Small intestine (tissue), 7 donors: ENCODE measurements at regions not wholly inside any gene's neighbourhood (a gene's known extent, or its start where the extent isn't known, plus 50 kb on each side); places are given as distances from the start of the nearest gene placed in this dataset.
"Not testable (repeated sequence)": the region's sequence is repeated elsewhere in the genome, so short reads cannot be mapped to it uniquely, and the experiment has no call there.

Source experiments
- DNase-seq, 2 donors: peaks; one replicate each; pipeline versions ENCODE4 v3.0.0 to v3.0.0-alpha.2; 2013
- FAIRE-seq: peaks from 2 replicates; lab custom pipeline; 2012; peaks lifted over from hg19 to GRCh38; lab: Jason Lieb, UNC
- H3K27ac ChIP-seq, 3 donors: one replicate each; pipeline ENCODE4 v1.5.1; 2013; ENCODE audit warnings: low read length in 2 of 3, mild to moderate bottlenecking in 2 of 3, control low read depth in 1 of 3, inconsistent platforms in 1 of 3, low read depth in 1 of 3, moderate library complexity in 1 of 3
- H3K27me3 ChIP-seq, 3 donors: one replicate each; pipeline ENCODE4 v1.6.1; 2013; ENCODE audit warnings: low read length in 3 of 3, inconsistent platforms in 1 of 3; ENCODE audit not compliant: control insufficient read depth in 3 of 3, insufficient read depth in 3 of 3
- H3K36me3 ChIP-seq, 3 donors: one replicate each; pipeline ENCODE4 v1.6.1; 2013; ENCODE audit warnings: low read length in 3 of 3, inconsistent platforms in 1 of 3, low read depth in 1 of 3, mild to moderate bottlenecking in 1 of 3, moderate library complexity in 1 of 3; ENCODE audit not compliant: control insufficient read depth in 3 of 3, insufficient read depth in 2 of 3
- H3K4me1 ChIP-seq, 3 donors: one replicate each; pipeline ENCODE4 v1.6.1; 2013; ENCODE audit warnings: low read length in 2 of 3, inconsistent platforms in 1 of 3, low read depth in 1 of 3, mild to moderate bottlenecking in 1 of 3, moderate library complexity in 1 of 3; ENCODE audit not compliant: control insufficient read depth in 3 of 3, insufficient read depth in 2 of 3
- H3K4me3 ChIP-seq, 3 donors: one replicate each; pipeline ENCODE4 v1.5.1; 2013; ENCODE audit warnings: low read length in 3 of 3, control low read depth in 1 of 3, inconsistent platforms in 1 of 3, low read depth in 1 of 3, mild to moderate bottlenecking in 1 of 3, moderate library complexity in 1 of 3
- H3K9me3 ChIP-seq, 2 donors: one replicate each; pipeline ENCODE4 v1.6.1; 2013; ENCODE audit warnings: low read depth in 1 of 2, low read length in 1 of 2; ENCODE audit not compliant: control insufficient read depth in 2 of 2, insufficient read depth in 1 of 2
- WGBS, 3 donors: extraction: QIAGEN DNeasy Blood & Tissue Kit; methylation state at CpG; one replicate each; pipeline ENCODE4 v1.1.7; 2013; 5-methylcytosine and 5-hydroxymethylcytosine counted together
- donor health status: healthy with polysubstance abuse.
- donor health status: control.
- donor health status: control.
- donor health status: Bipolar disorder and iron deficiency.
- donor health status: healthy.

DNA sequence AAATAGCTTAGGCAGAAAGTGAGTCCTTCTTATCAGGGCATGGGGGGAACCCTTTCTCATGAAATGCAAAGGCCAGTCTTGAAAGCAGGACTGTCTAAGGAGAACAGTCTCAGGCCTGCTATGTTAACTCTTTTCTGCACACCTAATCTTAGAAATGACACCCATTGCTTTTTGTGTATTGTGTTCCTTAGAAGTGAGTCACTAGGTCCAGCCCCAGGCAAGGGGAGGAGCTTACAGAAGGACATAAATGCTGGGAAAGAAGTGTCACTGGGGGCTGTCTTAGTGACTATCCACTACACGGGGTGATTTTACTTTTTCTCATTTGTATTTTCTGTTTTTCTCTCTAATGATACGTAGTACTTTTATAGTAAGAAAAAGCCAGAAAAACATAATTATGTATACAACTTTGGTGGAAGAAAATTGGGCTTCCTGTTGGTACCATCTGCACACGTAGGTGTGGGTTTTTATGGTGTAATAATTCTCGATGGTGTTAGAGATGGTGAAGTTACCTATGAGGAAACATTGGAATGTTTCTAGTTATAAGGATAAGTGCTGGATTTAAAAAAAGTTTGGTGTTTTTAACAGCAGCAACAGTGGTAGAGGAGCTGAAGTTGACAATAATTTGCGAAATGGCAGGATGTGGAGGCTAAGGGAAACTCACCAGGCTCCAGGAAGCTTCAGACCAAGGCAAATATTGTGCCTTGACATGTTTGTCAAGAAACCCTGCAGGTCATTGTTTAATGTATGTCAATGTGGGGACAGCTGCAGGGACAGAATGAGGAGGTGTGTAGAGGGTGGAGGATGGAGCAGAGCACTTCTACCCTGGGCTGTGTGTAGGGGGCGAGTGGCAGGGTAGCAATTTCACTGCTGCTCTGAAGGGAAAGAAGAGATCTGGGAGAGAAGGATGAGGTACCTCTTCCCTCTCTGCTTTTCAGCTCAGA, 214.9 kb downstream of the KTN1 start:
- H3K9me3 ChIP-seq, result no peaks in the 10 kb centered on the region
- no peak overlapping the region for H3K4me3 ChIP-seq
- no peak for FAIRE-seq
- no peak overlapping the region for H3K27ac ChIP-seq
- no peak for DNase-seq
- no peaks in the 10 kb centered on the region for H3K27me3 ChIP-seq
- H3K36me3 ChIP-seq, result no peaks in the 10 kb centered on the region
- H3K4me1 ChIP-seq, result peaks cover 0 to 24% (median 2%) of the 10 kb centered on the region in 3 donors
- 68 to 78% (median 73%) methylated on average over 6 of the region's 6 CpGs for WGBS, 3 donors

DNA sequence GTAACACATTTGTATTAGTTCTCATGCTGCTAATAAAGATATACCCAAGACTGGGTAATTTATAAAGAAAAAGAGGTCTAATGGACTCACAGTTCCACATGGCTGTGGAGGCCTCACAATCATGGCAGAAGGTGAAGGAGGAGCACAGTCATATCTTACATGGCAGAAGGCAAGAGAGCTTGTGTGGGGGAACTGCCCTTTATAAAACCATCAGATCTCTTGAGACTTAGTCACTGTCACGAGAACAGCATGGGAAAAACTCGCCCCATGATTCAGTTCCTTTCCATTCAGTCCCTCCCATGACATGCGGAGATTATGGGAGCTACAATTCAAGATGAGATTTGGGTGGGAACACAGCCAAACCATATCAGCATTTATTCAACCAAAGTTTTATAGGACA, 216.5 kb downstream of the KTN1 start:
- H3K27ac ChIP-seq, DNase-seq, FAIRE-seq, H3K36me3 ChIP-seq, H3K4me3 ChIP-seq, H3K27me3 ChIP-seq, H3K9me3 ChIP-seq: not testable (repeated sequence)
- WGBS, 3 donors, result 79 to 83% (median 81%) methylated on average over 3 of the region's 3 CpGs
- peaks cover 0 to 25% (median 2%) of the 10 kb centered on the region in 3 donors for H3K4me1 ChIP-seq

DNA sequence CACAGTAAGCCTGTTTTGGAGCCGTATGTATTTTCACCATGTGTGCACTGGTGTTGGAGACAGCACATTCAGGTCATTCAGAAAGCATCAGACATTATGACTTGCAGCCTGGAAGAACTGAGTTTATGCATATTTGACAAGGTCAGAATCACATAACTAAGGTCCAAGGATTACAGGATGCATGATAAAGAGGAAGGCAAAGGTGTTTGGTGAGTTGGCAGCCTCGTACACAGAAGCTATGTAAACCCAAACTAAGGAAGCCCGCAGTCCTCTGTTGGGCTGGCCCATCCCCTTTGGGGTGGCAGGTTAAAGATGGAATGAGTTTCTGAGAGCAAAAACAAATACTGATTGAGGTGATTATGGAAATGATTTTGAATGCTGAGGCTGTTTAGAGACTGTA, 218.4 kb downstream of the KTN1 start:
- WGBS, 3 donors, result 44 to 67% (median 61%) methylated on average over 3 of the region's 3 CpGs

DNA sequence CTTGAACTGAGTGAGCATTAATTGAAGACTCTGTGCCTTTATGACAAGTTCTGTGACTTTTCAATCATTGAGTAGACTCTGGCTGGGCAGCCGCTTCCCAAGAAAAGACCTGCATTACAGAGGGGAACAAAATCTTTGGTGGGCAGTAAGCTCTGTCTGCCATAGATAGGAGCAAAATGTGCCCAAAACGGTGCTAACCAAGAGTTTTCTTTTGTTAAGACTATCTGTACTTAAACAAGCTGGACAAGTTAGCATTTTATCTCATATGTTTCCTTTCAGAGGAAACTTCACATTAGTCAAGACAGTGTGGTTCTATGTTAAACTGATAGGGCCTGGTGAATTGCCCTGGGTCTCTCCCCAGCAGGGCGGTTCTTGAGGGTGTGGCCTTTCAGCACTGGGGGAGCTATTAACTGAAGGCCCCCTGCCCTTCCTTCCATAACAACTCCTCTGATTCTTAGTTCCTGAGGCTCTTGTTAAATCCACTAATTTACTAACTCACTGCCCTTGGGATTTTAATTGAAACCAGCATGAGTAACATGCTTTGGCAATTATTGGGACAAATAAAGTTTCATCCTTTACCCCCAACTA, 219.6 kb downstream of the KTN1 start:
- Histone ChIP-seq H3K36me3 (no peaks in the 10 kb centered on the region), H3K27ac (peak overlapping the region in 1 of 3 donors; percentile 72), H3K4me3 (no peak overlapping the region), H3K4me1 (peaks cover 9 to 43% (median 10%) of the 10 kb centered on the region in 3 donors), H3K9me3 (peaks cover 0 to 14% of the 10 kb centered on the region in 2 donors), H3K27me3 (no peaks in the 10 kb centered on the region)
- DNase-seq (no peak), FAIRE-seq (no peak)
- 60 to 67% (median 64%) methylated on average over 3 of the region's 3 CpGs for WGBS, 3 donors

More for the DNA sequence above, 218.4 kb downstream of the KTN1 start:
- peak overlapping the region in 1 of 3 donors; percentile 7 for H3K27ac ChIP-seq
- DNase-seq (peak; percentile 63 to 74), FAIRE-seq (no peak)
- H3K36me3 ChIP-seq, result no peaks in the 10 kb centered on the region
- H3K27me3 ChIP-seq, result no peaks in the 10 kb centered on the region
- H3K9me3 ChIP-seq, result peaks cover 0 to 12% of the 10 kb centered on the region in 2 donors
- H3K4me3 ChIP-seq, result no peak overlapping the region
- peaks cover 2 to 31% (median 6%) of the 10 kb centered on the region in 3 donors for H3K4me1 ChIP-seq

DNA sequence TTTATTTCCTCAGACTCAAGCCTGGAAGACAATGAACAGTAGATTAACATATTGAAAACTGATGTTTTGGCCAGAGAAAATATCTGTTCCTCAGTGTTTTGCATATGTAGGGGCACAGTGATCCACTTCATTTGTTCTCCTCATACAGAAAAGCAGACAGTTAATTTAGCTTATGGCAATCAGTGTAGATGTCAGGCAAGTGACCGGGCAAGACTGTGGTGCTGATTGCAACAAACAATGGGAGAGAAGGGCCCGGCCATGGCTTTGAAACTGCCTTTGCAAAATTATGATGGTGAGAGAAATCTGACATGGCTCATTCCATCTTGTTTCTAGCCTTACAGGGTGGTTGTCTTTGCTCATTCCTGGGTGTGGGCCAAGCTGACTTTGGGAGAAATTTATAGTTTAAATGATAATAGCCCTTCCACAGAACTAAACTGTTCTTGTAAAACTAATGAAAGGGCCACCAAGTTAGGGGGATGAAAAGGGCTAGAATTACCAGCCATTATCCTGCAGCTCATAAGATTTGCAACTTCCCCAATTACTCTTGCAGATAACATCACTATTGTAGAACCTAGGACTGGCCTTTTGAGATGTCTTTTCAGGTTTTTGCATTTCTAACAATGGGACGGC, 220.3 kb downstream of the KTN1 start:
- H3K4me3 ChIP-seq, result no peak overlapping the region
- DNase-seq (no peak), FAIRE-seq (no peak)
- peaks cover 0 to 14% of the 10 kb centered on the region in 2 donors for H3K9me3 ChIP-seq
- no peaks in the 10 kb centered on the region for H3K36me3 ChIP-seq
- 83 to 96% (median 88%) methylated on average over 3 of the region's 3 CpGs for whole genome bisulfite sequencing, 3 donors
- H3K4me1 ChIP-seq, result peaks cover 12 to 50% (median 14%) of the 10 kb centered on the region in 3 donors
- H3K27me3 ChIP-seq, result no peaks in the 10 kb centered on the region
- H3K27ac ChIP-seq, result no peak overlapping the region

DNA sequence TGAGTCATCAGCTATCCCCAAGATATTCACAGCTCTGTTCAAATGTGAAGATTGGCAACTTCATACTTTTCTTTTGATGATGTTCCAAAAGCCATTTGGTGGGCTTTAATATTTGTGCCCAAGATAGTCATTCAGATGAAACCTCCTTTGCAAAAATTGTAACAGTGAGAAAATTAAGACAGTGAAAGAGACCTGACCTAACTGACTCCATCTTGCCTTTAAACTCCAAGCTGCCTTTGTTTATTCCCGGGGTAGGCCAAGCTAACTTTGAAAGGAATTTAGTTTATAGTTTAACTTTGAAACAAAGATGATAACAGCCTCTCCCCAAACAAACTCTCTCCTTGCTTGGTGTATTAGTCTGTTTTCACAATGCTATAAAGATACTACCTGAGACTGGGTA, 221.1 kb downstream of the KTN1 start:
- no peak for FAIRE-seq
- Histone ChIP-seq H3K27me3 (no peaks in the 10 kb centered on the region), H3K36me3 (no peaks in the 10 kb centered on the region), H3K4me1 (peaks cover 12 to 59% (median 14%) of the 10 kb centered on the region in 3 donors), H3K4me3 (no peak overlapping the region), H3K27ac (no peak overlapping the region), H3K9me3 (peaks cover 0 to 14% of the 10 kb centered on the region in 2 donors)
- WGBS, 3 donors, result 0% methylated on average over 1 of the region's 1 CpG
- DNase-seq, result no peak

DNA sequence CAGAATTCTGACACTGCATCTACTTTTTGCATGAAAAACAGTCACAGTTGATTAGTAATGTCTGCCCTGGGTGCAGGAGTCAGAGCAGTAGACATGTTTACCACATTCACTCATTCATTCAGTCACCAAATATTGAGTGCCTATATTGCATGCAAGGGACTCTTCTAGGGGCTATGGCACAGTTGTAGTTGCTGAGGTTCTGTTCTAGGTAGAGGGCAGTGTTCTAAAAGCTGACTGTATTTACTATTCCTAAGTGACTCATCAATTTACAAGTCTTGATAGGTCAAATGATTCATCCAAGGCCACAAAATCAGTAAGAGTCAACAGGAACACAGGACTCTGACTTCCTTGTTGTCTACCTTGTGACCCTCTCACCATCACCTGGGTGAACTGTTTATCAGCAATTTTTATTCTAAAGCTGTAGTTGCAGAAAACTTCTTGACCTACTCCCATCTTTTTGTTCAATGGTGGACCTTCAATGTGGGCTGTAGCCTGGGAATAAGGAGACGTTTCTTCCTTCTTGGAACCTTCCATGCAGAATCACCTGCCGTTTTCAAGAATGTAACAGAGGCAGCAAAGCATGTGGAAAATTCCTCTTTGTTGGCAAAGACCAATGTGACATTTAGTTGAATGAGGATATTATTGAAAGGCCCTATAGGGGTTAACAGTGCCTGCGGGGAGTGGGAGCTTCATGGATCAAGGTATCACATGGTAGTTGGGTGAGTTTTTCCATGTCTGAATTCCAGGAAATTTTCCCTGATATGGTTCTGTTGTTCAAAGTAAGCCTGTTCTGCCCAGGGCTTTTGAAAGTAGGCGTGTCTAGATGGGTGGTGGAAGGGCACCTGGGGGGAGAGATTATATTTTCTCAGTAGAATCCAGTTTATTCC, 223.2 kb downstream of the KTN1 start:
- no peaks in the 10 kb centered on the region for H3K27me3 ChIP-seq
- H3K27ac ChIP-seq, result peak overlapping the region; percentile 57 to 79 (median 58)
- peaks cover 15 to 71% (median 17%) of the 10 kb centered on the region in 3 donors for H3K4me1 ChIP-seq
- no peaks in the 10 kb centered on the region for H3K36me3 ChIP-seq
- DNase-seq (peak; percentile 56 to 93), FAIRE-seq (no peak)
- peaks cover 0 to 14% of the 10 kb centered on the region in 2 donors for H3K9me3 ChIP-seq
- whole genome bisulfite sequencing, 3 donors, result 65 to 82% (median 67%) methylated on average over 4 of the region's 4 CpGs
- H3K4me3 ChIP-seq, result no peak overlapping the region
